IMR-90 (cell line): ENCODE measurements at regions not wholly inside any gene's neighbourhood (a gene's known extent, or its start where the extent isn't known, plus 50 kb on each side); places are given as distances from the start of the nearest gene placed in this dataset.

Experiments
- ATAC-seq: fragments of 200-7000 bp; cut with Tn5 transposase; 2 replicates; pipeline ENCODE4 v1.9.1; 2020; ENCODE audit warnings: low read depth, mild to moderate bottlenecking, moderate library complexity
- BruUV-seq: library from RNA; stranded (reverse); fragments of 400-500 nt; replicated peaks from 2 replicates; lab custom pipeline; 2021; lab: Mats Ljungman, UMichigan
- CTCF ChIA-PET: fragments of 300-600 bp; formaldehyde crosslinking; extraction: SDS; loops from one replicate; lab custom pipeline; 2021; ENCODE audit warnings: antibody characterized with exemption; lab: Yijun Ruan, JAX
- POLR2A ChIA-PET: fragments of 300-600 bp; sonication (Branson Sonifier 250); formaldehyde crosslinking; loops from one replicate; lab custom pipeline; 2022; ENCODE audit warnings: antibody characterized with exemption; ENCODE audit not compliant: unreplicated experiment; lab: Charles Lee
- DNase-seq: peaks from one replicate; pipeline ENCODE4 v3.0.0; 2013
- H2AFZ ChIP-seq: replicated peaks from 2 replicates; pipeline ENCODE3; 2013; ENCODE audit warnings: low read length, mild to moderate bottlenecking; ENCODE audit not compliant: poor library complexity
- H2AK5ac ChIP-seq: 2 replicates; pipeline ENCODE4 v1.6.1; 2013; ENCODE audit warnings: low read depth, low read length, inconsistent platforms
- H2AK9ac ChIP-seq: replicated peaks from 2 replicates; pipeline ENCODE3; 2013; ENCODE audit warnings: mild to moderate bottlenecking, low read depth, low read length, moderate library complexity; ENCODE audit not compliant: poor library complexity
- H2BK120ac ChIP-seq: 2 replicates; pipeline ENCODE4 v1.6.1; 2013; ENCODE audit warnings: low read depth, low read length, inconsistent platforms
- H2BK15ac ChIP-seq: 3 replicates; pipeline ENCODE4 v1.6.1; 2013; ENCODE audit warnings: low read depth, low read length, inconsistent platforms
- H2BK20ac ChIP-seq: 2 replicates; pipeline ENCODE4 v1.6.1; 2013; ENCODE audit warnings: low read depth, mild to moderate bottlenecking, inconsistent platforms, low read length, moderate library complexity
- H2BK5ac ChIP-seq: 2 replicates; pipeline ENCODE4 v1.6.1; 2013; ENCODE audit warnings: mild to moderate bottlenecking, low read depth, low read length, inconsistent platforms; ENCODE audit not compliant: poor library complexity, severe bottlenecking
- H3K14ac ChIP-seq: replicated peaks from 2 replicates; pipeline ENCODE4 v1.6.1; 2013; ENCODE audit warnings: low read depth, low read length, inconsistent platforms
- H3K18ac ChIP-seq: 2 replicates; pipeline ENCODE4 v1.6.1; 2013; ENCODE audit warnings: low read depth, low read length, control low read depth
- H3K23ac ChIP-seq: 2 replicates; pipeline ENCODE4 v1.6.1; 2013; ENCODE audit warnings: low read depth, low read length, inconsistent platforms
- H3K27ac ChIP-seq: 2 replicates; pipeline ENCODE4 v1.5.1; 2013; ENCODE audit warnings: mild to moderate bottlenecking, control low read depth, low read length; ENCODE audit not compliant: insufficient read depth
- H3K27me3 ChIP-seq: 2 replicates; pipeline ENCODE4 v1.6.1; 2013; ENCODE audit warnings: low read length; ENCODE audit not compliant: control insufficient read depth, insufficient read depth
- H3K36me3 ChIP-seq: 2 replicates; pipeline ENCODE4 v1.6.1; 2013; ENCODE audit warnings: low read length, mixed read lengths; ENCODE audit not compliant: control insufficient read depth, insufficient read depth
- H3K4ac ChIP-seq: 2 replicates; pipeline ENCODE4 v1.6.1; 2013; ENCODE audit warnings: low read depth, low read length, inconsistent platforms
- H3K4me1 ChIP-seq: 2 replicates; pipeline ENCODE4 v1.6.1; 2013; ENCODE audit warnings: low read length, mixed read lengths; ENCODE audit not compliant: control insufficient read depth, insufficient read depth
- H3K4me2 ChIP-seq: 2 replicates; pipeline ENCODE4 v1.6.1; 2013; ENCODE audit warnings: low read depth, mild to moderate bottlenecking, control low read depth, low read length, moderate library complexity
- H3K4me3 ChIP-seq: 2 replicates; pipeline ENCODE4 v1.5.1; 2013; ENCODE audit warnings: low read depth, mild to moderate bottlenecking, control low read depth, low read length, moderate library complexity; ENCODE audit not compliant: insufficient read depth
- H3K56ac ChIP-seq: 2 replicates; pipeline ENCODE4 v1.6.1; 2013; ENCODE audit warnings: low read length, inconsistent platforms; ENCODE audit not compliant: insufficient read depth; ENCODE audit errors: extremely low read depth
- H3K79me1 ChIP-seq, 2 experiments: 2 replicates each; pipeline ENCODE4 v1.6.1; 2013; ENCODE audit warnings: low read length in 2 of 2, inconsistent platforms in 1 of 2, low read depth in 1 of 2
- H3K9ac ChIP-seq: 2 replicates; pipeline ENCODE4 v1.6.1; 2013; ENCODE audit warnings: low read depth, low read length, control low read depth
- H3K9me1 ChIP-seq: 2 replicates; pipeline ENCODE4 v1.6.1; 2013; ENCODE audit warnings: low read length, inconsistent platforms; ENCODE audit not compliant: insufficient read depth
- H3K9me3 ChIP-seq: 2 replicates; pipeline ENCODE4 v1.6.1; 2013; ENCODE audit warnings: low read length; ENCODE audit not compliant: control insufficient read depth, insufficient read depth
- H4K20me1 ChIP-seq: 2 replicates; pipeline ENCODE4 v1.6.1; 2013; ENCODE audit warnings: low read length, inconsistent platforms; ENCODE audit not compliant: insufficient read depth
- H4K5ac ChIP-seq: 2 replicates; pipeline ENCODE4 v1.6.1; 2013; ENCODE audit warnings: mild to moderate bottlenecking, low read depth, low read length, control low read depth
- H4K8ac ChIP-seq, 2 experiments: 2 replicates each; pipeline ENCODE4 v1.6.1; 2013; ENCODE audit warnings: low read depth in 2 of 2, low read length in 2 of 2, control low read depth in 1 of 2, inconsistent platforms in 1 of 2
- H4K91ac ChIP-seq: 2 replicates; pipeline ENCODE4 v1.6.1; 2013; ENCODE audit warnings: low read depth, low read length, inconsistent platforms; ENCODE audit not compliant: insufficient read depth
- BHLHE40 ChIP-seq: fragments of 150-350 bp; IDR thresholded peaks from 2 replicates; pipeline ENCODE4 v1.6.1; 2016; ENCODE audit warnings: mild to moderate bottlenecking, low read depth, low read length
- CEBPB ChIP-seq: IDR thresholded peaks from 2 replicates; pipeline ENCODE4 v1.6.1; 2012; ENCODE audit warnings: low read depth, low read length, improper control_type of control experiment
- CHD1 ChIP-seq: IDR thresholded peaks from 2 replicates; pipeline ENCODE4 v1.6.1; 2012; ENCODE audit warnings: low read depth, low read length, improper control_type of control experiment
- ELK1 ChIP-seq: fragments of 150-350 bp; IDR thresholded peaks from 2 replicates; pipeline ENCODE4 v1.6.1; 2016; ENCODE audit warnings: low read depth, mild to moderate bottlenecking, low read length, moderate library complexity, borderline replicate concordance
- FOS ChIP-seq: fragments of 150-350 bp; IDR thresholded peaks from 2 replicates; pipeline ENCODE4 v1.6.1; 2016; ENCODE audit warnings: low read depth, low read length
- MAFK ChIP-seq: IDR thresholded peaks from 2 replicates; pipeline ENCODE4 v1.6.1; 2012; ENCODE audit warnings: low read depth, low read length, improper control_type of control experiment
- MAZ ChIP-seq: IDR thresholded peaks from 2 replicates; pipeline ENCODE4 v1.6.1; 2012; ENCODE audit warnings: low read depth, mild to moderate bottlenecking, low read length, improper control_type of control experiment, moderate library complexity, borderline replicate concordance
- MXI1 ChIP-seq: IDR thresholded peaks from 2 replicates; pipeline ENCODE4 v1.6.1; 2012; ENCODE audit warnings: low read depth, mild to moderate bottlenecking, low read length, moderate library complexity, borderline replicate concordance
- NFE2L2 ChIP-seq: fragments of 150-350 bp; IDR thresholded peaks from 2 replicates; pipeline ENCODE4 v1.6.1; 2016; ENCODE audit warnings: low read depth, mild to moderate bottlenecking, low read length
- POLR2A ChIP-seq: IDR thresholded peaks from 2 replicates; pipeline ENCODE4 v1.6.1; 2012; ENCODE audit warnings: mild to moderate bottlenecking, low read depth, low read length
- RAD21 ChIP-seq: IDR thresholded peaks from 2 replicates; pipeline ENCODE4 v1.6.1; 2012; ENCODE audit warnings: low read length, improper control_type of control experiment
- RCOR1 ChIP-seq: IDR thresholded peaks from 2 replicates; pipeline ENCODE4 v1.6.1; 2012; ENCODE audit warnings: mild to moderate bottlenecking, low read length, improper control_type of control experiment; ENCODE audit not compliant: insufficient replicate concordance
- RFX5 ChIP-seq: IDR thresholded peaks from 2 replicates; pipeline ENCODE4 v1.8.0; 2012; ENCODE audit warnings: low read depth, mild to moderate bottlenecking, low read length, moderate library complexity
- SMC3 ChIP-seq: fragments of 150-350 bp; IDR thresholded peaks from 2 replicates; pipeline ENCODE4 v1.6.1; 2016; ENCODE audit warnings: low read depth, mild to moderate bottlenecking, antibody characterized with exemption, low read length, moderate library complexity
- dilution Hi-C: fragments of 300-500 bp; cut with HindIII; formaldehyde crosslinking; loops from one replicate; pipeline ENCODE4 v1.14.3; 2018; ENCODE audit warnings: low sequenced_read_pairs; ENCODE audit not compliant: unreplicated experiment
- in situ Hi-C: fragments of 300-500 bp; cut with MboI; formaldehyde crosslinking; loops from 3 replicates; pipeline ENCODE4 v1.14.3; 2019; ENCODE audit warnings: low sequenced_read_pairs, inconsistent platforms, mixed read lengths
- intact Hi-C: fragments of 100-400 bp; cut with micrococcal nuclease; formaldehyde crosslinking; loops from 2 replicates; pipeline ENCODE4 v1.10.0; 2022
- TF ChIP-seq, protein P1 (sequence below): fragments of 150-350 bp; IDR thresholded peaks from 2 replicates; pipeline ENCODE4 v1.6.1; 2017; ENCODE audit warnings: mild to moderate bottlenecking, antibody characterized with exemption, low read length, low read depth
- TF ChIP-seq, protein P2 (sequence below): conservative IDR thresholded peaks from 2 replicates; pipeline ENCODE4 v1.5.1; 2012; ENCODE audit warnings: mild to moderate bottlenecking, low read depth, low read length, improper control_type of control experiment

- intact Hi-C loops (no loop called here), in situ Hi-C loops (no loop called here), dilution Hi-C loops (no loop called here)
- Histone ChIP-seq H3K27me3 (no peaks in the 10 kb centered on the region), H2AFZ (no peak overlapping the region), H3K9ac (no peak overlapping the region), H3K9me3 (peaks cover 2% of the 10 kb centered on the region; the same call in 1 of the 2 replicates), H2BK5ac (no peak overlapping the region), H3K36me3 (no peaks in the 10 kb centered on the region), H3K27ac (no peak overlapping the region), H2BK15ac (no peak overlapping the region), H3K23ac (no peak overlapping the region), H2AK9ac (no peak overlapping the region), H3K56ac (no peak overlapping the region), H3K14ac (no peak overlapping the region), H4K91ac (no peak overlapping the region), H3K18ac (no peak overlapping the region), H4K5ac (no peak overlapping the region), H3K9me1 (no peaks in the 10 kb centered on the region), H3K4me3 (no peak overlapping the region), H2BK120ac (no peak overlapping the region), H4K20me1 (no peaks in the 10 kb centered on the region), H4K8ac (no peak overlapping the region), H3K4me2 (no peak overlapping the region), H3K4me1 (no peaks in the 10 kb centered on the region), H2AK5ac (no peak overlapping the region), H3K79me1 (no peaks in the 10 kb centered on the region), H3K4ac (no peak overlapping the region), H2BK20ac (no peak overlapping the region)
- ChIA-PET CTCF (no interaction called here), POLR2A (no interaction called here)
- no peak for TF ChIP-seq BHLHE40
- no peak for TF ChIP-seq CEBPB
- TF ChIP-seq, protein P1, sequence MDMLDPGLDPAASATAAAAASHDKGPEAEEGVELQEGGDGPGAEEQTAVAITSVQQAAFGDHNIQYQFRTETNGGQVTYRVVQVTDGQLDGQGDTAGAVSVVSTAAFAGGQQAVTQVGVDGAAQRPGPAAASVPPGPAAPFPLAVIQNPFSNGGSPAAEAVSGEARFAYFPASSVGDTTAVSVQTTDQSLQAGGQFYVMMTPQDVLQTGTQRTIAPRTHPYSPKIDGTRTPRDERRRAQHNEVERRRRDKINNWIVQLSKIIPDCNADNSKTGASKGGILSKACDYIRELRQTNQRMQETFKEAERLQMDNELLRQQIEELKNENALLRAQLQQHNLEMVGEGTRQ: no peak
- TF ChIP-seq CHD1: no peak
- TF ChIP-seq MXI1: no peak
- TF ChIP-seq MAZ: no peak
- TF ChIP-seq FOS: no peak
- TF ChIP-seq SMC3: no peak
- no peak for TF ChIP-seq POLR2A
- TF ChIP-seq RAD21: no peak
- no peak for TF ChIP-seq MAFK
- TF ChIP-seq, protein P2, sequence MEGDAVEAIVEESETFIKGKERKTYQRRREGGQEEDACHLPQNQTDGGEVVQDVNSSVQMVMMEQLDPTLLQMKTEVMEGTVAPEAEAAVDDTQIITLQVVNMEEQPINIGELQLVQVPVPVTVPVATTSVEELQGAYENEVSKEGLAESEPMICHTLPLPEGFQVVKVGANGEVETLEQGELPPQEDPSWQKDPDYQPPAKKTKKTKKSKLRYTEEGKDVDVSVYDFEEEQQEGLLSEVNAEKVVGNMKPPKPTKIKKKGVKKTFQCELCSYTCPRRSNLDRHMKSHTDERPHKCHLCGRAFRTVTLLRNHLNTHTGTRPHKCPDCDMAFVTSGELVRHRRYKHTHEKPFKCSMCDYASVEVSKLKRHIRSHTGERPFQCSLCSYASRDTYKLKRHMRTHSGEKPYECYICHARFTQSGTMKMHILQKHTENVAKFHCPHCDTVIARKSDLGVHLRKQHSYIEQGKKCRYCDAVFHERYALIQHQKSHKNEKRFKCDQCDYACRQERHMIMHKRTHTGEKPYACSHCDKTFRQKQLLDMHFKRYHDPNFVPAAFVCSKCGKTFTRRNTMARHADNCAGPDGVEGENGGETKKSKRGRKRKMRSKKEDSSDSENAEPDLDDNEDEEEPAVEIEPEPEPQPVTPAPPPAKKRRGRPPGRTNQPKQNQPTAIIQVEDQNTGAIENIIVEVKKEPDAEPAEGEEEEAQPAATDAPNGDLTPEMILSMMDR: no peak
- no peak for TF ChIP-seq RFX5
- no peak for TF ChIP-seq ELK1
- no peak for TF ChIP-seq NFE2L2
- no peak for TF ChIP-seq RCOR1
- DNase-seq: no peak
- ATAC-seq: no peak
- no TSS peak for BruUV-seq
Observed at GRCh38 chr1:73842436-73842835, 355.5 kb downstream of the LRRIQ3 start.
